Osteoblast (primary cell): ENCODE measurements at regions not wholly inside any gene's neighbourhood (a gene's known extent, or its start where the extent isn't known, plus 50 kb on each side); places are given as distances from the start of the nearest gene placed in this dataset.

ENCODE experiments used
- DNase-seq: peaks from one replicate; pipeline ENCODE4 v3.0.0; 2011; ENCODE audit warnings: low spot score, mixed read lengths; ENCODE audit not compliant: insufficient read length; ENCODE audit errors: missing footprints
- H2AFZ ChIP-seq: 2 replicates; pipeline ENCODE4 v1.6.0; 2011; ENCODE audit warnings: mild to moderate bottlenecking, low read length
- H3K27ac ChIP-seq: 2 replicates; pipeline ENCODE4 v1.5.1; 2011; ENCODE audit warnings: mild to moderate bottlenecking, low read depth, low read length, moderate library complexity
- H3K27me3 ChIP-seq: 2 replicates; pipeline ENCODE4 v1.6.0; 2012; ENCODE audit warnings: mild to moderate bottlenecking, control low read depth, inconsistent platforms, low read length, moderate library complexity; ENCODE audit not compliant: insufficient read depth
- H3K36me3 ChIP-seq: 2 replicates; pipeline ENCODE4 v1.5.1; 2011; ENCODE audit warnings: mild to moderate bottlenecking, low read length, control low read depth, moderate library complexity; ENCODE audit not compliant: insufficient read depth
- H3K4me1 ChIP-seq: 2 replicates; pipeline ENCODE4 v1.5.1; 2011; ENCODE audit warnings: mild to moderate bottlenecking, low read length, control low read depth, moderate library complexity; ENCODE audit not compliant: insufficient read depth
- H3K4me2 ChIP-seq: 2 replicates; pipeline ENCODE4 v1.6.0; 2011; ENCODE audit warnings: mild to moderate bottlenecking, low read length; ENCODE audit not compliant: insufficient read depth
- H3K4me3 ChIP-seq: fragments of 200-600 bp; sonication (generic); 3 replicates; pipeline ENCODE4 v1.5.1; 2012; ENCODE audit warnings: mild to moderate bottlenecking, low read length, inconsistent platforms; ENCODE audit not compliant: insufficient read depth
- H3K79me2 ChIP-seq: 2 replicates; pipeline ENCODE4 v1.6.0; 2012; ENCODE audit warnings: mild to moderate bottlenecking, low read length, control low read depth, inconsistent platforms; ENCODE audit not compliant: insufficient read depth
- H3K9me3 ChIP-seq: 2 replicates; pipeline ENCODE4 v1.5.1; 2011; ENCODE audit warnings: low read depth, low read length, control low read depth
- H4K20me1 ChIP-seq: 2 replicates; pipeline ENCODE4 v1.6.0; 2012; ENCODE audit warnings: mild to moderate bottlenecking, low read length, control low read depth; ENCODE audit not compliant: insufficient read depth
- TF ChIP-seq, protein P1 (sequence below): IDR thresholded peaks from 2 replicates; pipeline ENCODE4 v1.5.1; 2011; ENCODE audit warnings: mild to moderate bottlenecking, low read depth, low read length, moderate library complexity; ENCODE audit errors: extremely low read depth

GRCh38 chr2:53289309-53290006 is 478.1 kb upstream of the CHAC2 start:
- no peaks in the 10 kb centered on the region for H3K36me3 ChIP-seq
- DNase-seq = no peak
- no peaks in the 10 kb centered on the region for H4K20me1 ChIP-seq
- TF ChIP-seq, protein P1, sequence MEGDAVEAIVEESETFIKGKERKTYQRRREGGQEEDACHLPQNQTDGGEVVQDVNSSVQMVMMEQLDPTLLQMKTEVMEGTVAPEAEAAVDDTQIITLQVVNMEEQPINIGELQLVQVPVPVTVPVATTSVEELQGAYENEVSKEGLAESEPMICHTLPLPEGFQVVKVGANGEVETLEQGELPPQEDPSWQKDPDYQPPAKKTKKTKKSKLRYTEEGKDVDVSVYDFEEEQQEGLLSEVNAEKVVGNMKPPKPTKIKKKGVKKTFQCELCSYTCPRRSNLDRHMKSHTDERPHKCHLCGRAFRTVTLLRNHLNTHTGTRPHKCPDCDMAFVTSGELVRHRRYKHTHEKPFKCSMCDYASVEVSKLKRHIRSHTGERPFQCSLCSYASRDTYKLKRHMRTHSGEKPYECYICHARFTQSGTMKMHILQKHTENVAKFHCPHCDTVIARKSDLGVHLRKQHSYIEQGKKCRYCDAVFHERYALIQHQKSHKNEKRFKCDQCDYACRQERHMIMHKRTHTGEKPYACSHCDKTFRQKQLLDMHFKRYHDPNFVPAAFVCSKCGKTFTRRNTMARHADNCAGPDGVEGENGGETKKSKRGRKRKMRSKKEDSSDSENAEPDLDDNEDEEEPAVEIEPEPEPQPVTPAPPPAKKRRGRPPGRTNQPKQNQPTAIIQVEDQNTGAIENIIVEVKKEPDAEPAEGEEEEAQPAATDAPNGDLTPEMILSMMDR = no peak
- H3K4me3 ChIP-seq = no peak overlapping the region
- no peak overlapping the region for H3K4me2 ChIP-seq
- H3K79me2 ChIP-seq = no peaks in the 10 kb centered on the region
- H3K4me1 ChIP-seq = no peaks in the 10 kb centered on the region
- no peaks in the 10 kb centered on the region for H3K9me3 ChIP-seq
- H3K27ac ChIP-seq = no peak overlapping the region
- no peak overlapping the region for H2AFZ ChIP-seq
- H3K27me3 ChIP-seq = no peaks in the 10 kb centered on the region

GRCh38 chr2:53286345-53286744 is 481.3 kb upstream of the CHAC2 start:
- no peak for DNase-seq

GRCh38 chr2:53275743-53276142 is 491.9 kb upstream of the CHAC2 start:
- no peak overlapping the region for H2AFZ ChIP-seq
- H3K4me2 ChIP-seq = no peak overlapping the region
- TF ChIP-seq, protein P1 = no peak
- H3K4me1 ChIP-seq = no peaks in the 10 kb centered on the region
- H3K27me3 ChIP-seq = no peaks in the 10 kb centered on the region
- no peak for DNase-seq
- no peaks in the 10 kb centered on the region for H3K9me3 ChIP-seq
- no peaks in the 10 kb centered on the region for H3K36me3 ChIP-seq
- no peaks in the 10 kb centered on the region for H3K79me2 ChIP-seq
- no peak overlapping the region for H3K4me3 ChIP-seq
- H3K27ac ChIP-seq = no peak overlapping the region
- no peaks in the 10 kb centered on the region for H4K20me1 ChIP-seq

More at GRCh38 chr2:53286345-53286744, 481.3 kb upstream of the CHAC2 start:
- Histone ChIP-seq H3K4me2 (no peak overlapping the region), H3K79me2 (no peaks in the 10 kb centered on the region), H3K9me3 (no peaks in the 10 kb centered on the region), H3K4me1 (no peaks in the 10 kb centered on the region), H3K4me3 (no peak overlapping the region), H3K27ac (no peak overlapping the region), H4K20me1 (no peaks in the 10 kb centered on the region), H3K36me3 (no peaks in the 10 kb centered on the region), H3K27me3 (no peaks in the 10 kb centered on the region), H2AFZ (no peak overlapping the region)
- TF ChIP-seq, protein P1 = no peak

- Histone ChIP-seq H3K4me3 (no peak overlapping the region), H3K4me2 (no peak overlapping the region), H3K79me2 (no peaks in the 10 kb centered on the region), H4K20me1 (no peaks in the 10 kb centered on the region), H3K4me1 (no peaks in the 10 kb centered on the region), H3K27me3 (no peaks in the 10 kb centered on the region), H2AFZ (no peak overlapping the region), H3K36me3 (no peaks in the 10 kb centered on the region), H3K27ac (no peak overlapping the region), H3K9me3 (no peaks in the 10 kb centered on the region)
- no peak for DNase-seq
- TF ChIP-seq, protein P1 = no peak
These were observed 499.0 kb upstream of the CHAC2 start for GRCh38 chr2:53268626-53269025.
